H9 (cell line): ENCODE measurements at regions not wholly inside any gene's neighbourhood (a gene's known extent, or its start where the extent isn't known, plus 50 kb on each side); places are given as distances from the start of the nearest gene placed in this dataset.

Experiments used
- DNase-seq: peaks from one replicate; pipeline ENCODE4 v3.0.0-alpha.2; 2017
- H2AFZ ChIP-seq: one replicate; pipeline ENCODE4 v1.6.1; 2013; ENCODE audit warnings: mild to moderate bottlenecking, low read length, control low read depth, moderate library complexity
- H2AK5ac ChIP-seq: 2 replicates; pipeline ENCODE4 v1.6.1; 2013; ENCODE audit warnings: low read length, control low read depth, mixed read lengths; ENCODE audit not compliant: insufficient read length
- H2BK120ac ChIP-seq: one replicate; pipeline ENCODE4 v1.6.1; 2013; ENCODE audit warnings: low read depth, mild to moderate bottlenecking, low read length, control low read depth, inconsistent platforms; ENCODE audit not compliant: poor library complexity, severe bottlenecking
- H2BK12ac ChIP-seq: 2 replicates; pipeline ENCODE4 v1.6.1; 2013; ENCODE audit warnings: low read length, control low read depth, mixed read lengths, low read depth; ENCODE audit not compliant: insufficient read length
- H2BK15ac ChIP-seq: 2 replicates; pipeline ENCODE4 v1.6.1; 2013; ENCODE audit warnings: low read depth, low read length, control low read depth
- H2BK20ac ChIP-seq: one replicate; pipeline ENCODE4 v1.6.1; 2013; ENCODE audit warnings: low read depth, mild to moderate bottlenecking, low read length, control low read depth, inconsistent platforms; ENCODE audit not compliant: poor library complexity, severe bottlenecking
- H2BK5ac ChIP-seq: 2 replicates; pipeline ENCODE4 v1.6.1; 2013; ENCODE audit warnings: low read length, control low read depth, mixed read lengths; ENCODE audit not compliant: insufficient read length
- H3K14ac ChIP-seq: 2 replicates; pipeline ENCODE4 v1.6.1; 2013; ENCODE audit warnings: low read length, control low read depth; ENCODE audit not compliant: insufficient read depth
- H3K18ac ChIP-seq: 2 replicates; pipeline ENCODE4 v1.6.1; 2013; ENCODE audit warnings: low read depth, mild to moderate bottlenecking, mixed read lengths, low read length, control low read depth; ENCODE audit not compliant: insufficient read length
- H3K23ac ChIP-seq: 2 replicates; pipeline ENCODE4 v1.6.1; 2013; ENCODE audit warnings: low read length, control low read depth, mixed read lengths, low read depth; ENCODE audit not compliant: insufficient read length
- H3K23me2 ChIP-seq: 2 replicates; pipeline ENCODE4 v1.6.1; 2013; ENCODE audit warnings: low read depth, mild to moderate bottlenecking, mixed read lengths, low read length, control low read depth; ENCODE audit not compliant: insufficient read length, poor library complexity, severe bottlenecking
- H3K27ac ChIP-seq: 2 replicates; pipeline ENCODE4 v1.5.1; 2013; ENCODE audit warnings: low read length, control low read depth, mixed read lengths, low read depth; ENCODE audit not compliant: insufficient read length
- H3K27me3 ChIP-seq: 2 replicates; pipeline ENCODE4 v1.6.1; 2013; ENCODE audit warnings: low read length, control low read depth, inconsistent platforms; ENCODE audit not compliant: insufficient read depth
- H3K4ac ChIP-seq: 2 replicates; pipeline ENCODE4 v1.6.1; 2013; ENCODE audit warnings: low read depth, mild to moderate bottlenecking, control low read depth, inconsistent platforms, low read length, moderate library complexity
- H3K4me1 ChIP-seq: 2 replicates; pipeline ENCODE4 v1.6.1; 2013; ENCODE audit warnings: low read length, control low read depth, inconsistent platforms; ENCODE audit not compliant: insufficient read depth
- H3K4me2 ChIP-seq: 2 replicates; pipeline ENCODE4 v1.6.1; 2013; ENCODE audit warnings: low read length, control low read depth, mixed read lengths; ENCODE audit not compliant: insufficient read length, insufficient read depth
- H3K56ac ChIP-seq: 2 replicates; pipeline ENCODE4 v1.6.1; 2013; ENCODE audit warnings: low read depth, mild to moderate bottlenecking, mixed read lengths, low read length, control low read depth; ENCODE audit not compliant: insufficient read length
- H3K79me1 ChIP-seq: 2 replicates; pipeline ENCODE4 v1.6.1; 2013; ENCODE audit warnings: low read depth, mild to moderate bottlenecking, moderate library complexity, low read length, control low read depth, inconsistent platforms; ENCODE audit not compliant: insufficient read depth, poor library complexity, severe bottlenecking
- H3K79me2 ChIP-seq: 2 replicates; pipeline ENCODE4 v1.6.1; 2013; ENCODE audit warnings: low read length, control low read depth, inconsistent platforms; ENCODE audit not compliant: insufficient read depth
- H3K9ac ChIP-seq: 2 replicates; pipeline ENCODE4 v1.6.1; 2013; ENCODE audit warnings: low read length, control low read depth, mixed read lengths; ENCODE audit not compliant: insufficient read length; ENCODE audit errors: extremely low read depth
- H3K9me3 ChIP-seq: one replicate; pipeline ENCODE4 v1.6.1; 2013; ENCODE audit warnings: low read depth, low read length, inconsistent platforms; ENCODE audit not compliant: control insufficient read depth
- H3T11ph ChIP-seq: one replicate; pipeline ENCODE4 v1.6.1; 2013; ENCODE audit warnings: mild to moderate bottlenecking, low read length, control low read depth, inconsistent platforms
- H4K20me1 ChIP-seq: one replicate; pipeline ENCODE4 v1.6.1; 2013; ENCODE audit not compliant: control insufficient read depth, insufficient read length, insufficient read depth
- H4K5ac ChIP-seq: 2 replicates; pipeline ENCODE4 v1.6.1; 2013; ENCODE audit warnings: low read depth, mild to moderate bottlenecking, mixed read lengths, low read length, control low read depth; ENCODE audit not compliant: insufficient read length
- H4K8ac ChIP-seq: replicated peaks from 2 replicates; pipeline ENCODE4 v1.6.1; 2013; ENCODE audit warnings: low read length, control low read depth, mixed read lengths, low read depth; ENCODE audit not compliant: insufficient read length
- H4K91ac ChIP-seq: 2 replicates; pipeline ENCODE4 v1.6.1; 2013; ENCODE audit warnings: low read depth, mild to moderate bottlenecking, moderate library complexity, mixed read lengths, low read length, control low read depth; ENCODE audit not compliant: insufficient read length
- H3K27ac Mint-ChIP-seq, 3 experiments: 2 replicates in 2 of 3; 3 replicates in 1 of 3; pipeline ENCODE4 v1.8.0; 2020 to 2021; ENCODE audit warnings: mixed read lengths in 3 of 3, mild to moderate bottlenecking in 1 of 3, moderate library complexity in 1 of 3
- H3K27me3 Mint-ChIP-seq: 2 replicates; pipeline ENCODE4 v1.8.0; 2021; ENCODE audit warnings: low read depth, mild to moderate bottlenecking, moderate library complexity, mixed read lengths
- H3K36me3 Mint-ChIP-seq, 3 experiments: 2 replicates in 2 of 3; 3 replicates in 1 of 3; pipeline ENCODE4 v1.8.0; 2020 to 2021; ENCODE audit warnings: low read depth in 3 of 3, mixed read lengths in 3 of 3; ENCODE audit not compliant: insufficient read depth in 1 of 3
- H3K4me1 Mint-ChIP-seq, 2 experiments: 2 replicates each; pipeline ENCODE4 v1.8.0; 2020; ENCODE audit warnings: mixed read lengths in 2 of 2
- H3K4me3 Mint-ChIP-seq, 2 experiments: 2 replicates in 1 of 2; 3 replicates in 1 of 2; pipeline ENCODE4 v1.8.0; 2020 to 2021; ENCODE audit warnings: mild to moderate bottlenecking in 2 of 2, mixed read lengths in 2 of 2, moderate library complexity in 1 of 2
- H3K9me3 Mint-ChIP-seq, 2 experiments: 2 replicates in 1 of 2; 3 replicates in 1 of 2; pipeline ENCODE4 v1.8.0; 2020; ENCODE audit warnings: mild to moderate bottlenecking in 2 of 2, mixed read lengths in 2 of 2, moderate library complexity in 1 of 2
- CTCF ChIP-seq: fragments of 200-600 bp; sonication (generic); conservative IDR thresholded peaks from 3 replicates; pipeline ENCODE4 v1.8.0; 2021; ENCODE audit warnings: antibody characterized with exemption, mild to moderate bottlenecking
- WGBS: extraction: QIAGEN DNeasy Blood & Tissue Kit; methylation state at CpG from one replicate; pipeline ENCODE4 v1.1.7; 2013; ENCODE audit warnings: missing lambda C conversion rate, low lambda C conversion rate, mixed read lengths; ENCODE audit not compliant: insufficient read length; ENCODE audit errors: extremely low coverage; 5-methylcytosine and 5-hydroxymethylcytosine counted together

- Histone ChIP-seq H2BK12ac (no peak overlapping the region), H4K8ac (no peak overlapping the region), H4K20me1 (no peaks in the 10 kb centered on the region), H2BK20ac (no peak overlapping the region), H3K4ac (no peak overlapping the region), H3K79me1 (no peaks in the 10 kb centered on the region), H2AK5ac (no peak overlapping the region), H3T11ph (no peak overlapping the region), H3K4me1 (no peaks in the 10 kb centered on the region), H4K5ac (no peak overlapping the region), H3K4me2 (no peak overlapping the region), H3K14ac (no peak overlapping the region), H3K27ac (no peak overlapping the region), H3K79me2 (no peaks in the 10 kb centered on the region), H4K91ac (no peak overlapping the region), H3K18ac (no peak overlapping the region), H3K23me2 (no peaks in the 10 kb centered on the region), H2BK5ac (no peak overlapping the region), H3K27me3 (no peaks in the 10 kb centered on the region), H2BK15ac (no peak overlapping the region), H3K56ac (no peak overlapping the region), H3K9ac (no peak overlapping the region), H2BK120ac (no peak overlapping the region), H3K23ac (no peak overlapping the region), H3K9me3 (no peaks in the 10 kb centered on the region), H2AFZ (no peak overlapping the region)
- peaks cover 0 to 7% of the 10 kb centered on the region in 2 experiments; a peak in 2 of 4 replicates for H3K4me1 Mint-ChIP-seq
- peaks cover 11 to 21% of the 10 kb centered on the region in 2 experiments; a peak in 4 of 5 replicates for H3K9me3 Mint-ChIP-seq
- no peak overlapping the region for H3K27ac Mint-ChIP-seq
- H3K4me3 Mint-ChIP-seq: no peak overlapping the region
- no peaks in the 10 kb centered on the region for H3K27me3 Mint-ChIP-seq
- no peak for DNase-seq
- peaks cover 9 to 11% (median 10%) of the 10 kb centered on the region in 3 experiments for H3K36me3 Mint-ChIP-seq
- TF ChIP-seq CTCF: no peak
- WGBS: no CpG with 5 or more reads among the region's 14 CpGs
Observed at GRCh38 chr5:126228934-126229333, 194.3 kb upstream of the GRAMD2B start.
